ENCODE measurements at regions not wholly inside any gene's neighbourhood (a gene's known extent, or its start where the extent isn't known, plus 50 kb on each side); places are given as distances from the start of the nearest gene placed in this dataset.

GRCh38 chr15:87401973-87402372 lies 854.6 kb downstream of the NTRK3 start:
- no peak for TF ChIP-seq ZFX (IDR thresholded peaks at IDR 0.05; ENCODE audit: borderline replicate concordance)
- TF ChIP-seq, protein P1, sequence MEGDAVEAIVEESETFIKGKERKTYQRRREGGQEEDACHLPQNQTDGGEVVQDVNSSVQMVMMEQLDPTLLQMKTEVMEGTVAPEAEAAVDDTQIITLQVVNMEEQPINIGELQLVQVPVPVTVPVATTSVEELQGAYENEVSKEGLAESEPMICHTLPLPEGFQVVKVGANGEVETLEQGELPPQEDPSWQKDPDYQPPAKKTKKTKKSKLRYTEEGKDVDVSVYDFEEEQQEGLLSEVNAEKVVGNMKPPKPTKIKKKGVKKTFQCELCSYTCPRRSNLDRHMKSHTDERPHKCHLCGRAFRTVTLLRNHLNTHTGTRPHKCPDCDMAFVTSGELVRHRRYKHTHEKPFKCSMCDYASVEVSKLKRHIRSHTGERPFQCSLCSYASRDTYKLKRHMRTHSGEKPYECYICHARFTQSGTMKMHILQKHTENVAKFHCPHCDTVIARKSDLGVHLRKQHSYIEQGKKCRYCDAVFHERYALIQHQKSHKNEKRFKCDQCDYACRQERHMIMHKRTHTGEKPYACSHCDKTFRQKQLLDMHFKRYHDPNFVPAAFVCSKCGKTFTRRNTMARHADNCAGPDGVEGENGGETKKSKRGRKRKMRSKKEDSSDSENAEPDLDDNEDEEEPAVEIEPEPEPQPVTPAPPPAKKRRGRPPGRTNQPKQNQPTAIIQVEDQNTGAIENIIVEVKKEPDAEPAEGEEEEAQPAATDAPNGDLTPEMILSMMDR (IDR thresholded peaks at IDR 0.05) = no peak

GRCh38 chr15:87394676-87395075 lies 861.9 kb downstream of the NTRK3 start:
- TF ChIP-seq, protein P1 (IDR thresholded peaks at IDR 0.05) = no peak
- TF ChIP-seq ZFX (IDR thresholded peaks at IDR 0.05; ENCODE audit: borderline replicate concordance) = no peak
- no peak overlapping the region for H3K27ac ChIP-seq

More at GRCh38 chr15:87401973-87402372, 854.6 kb downstream of the NTRK3 start:
- no peak overlapping the region for H3K27ac ChIP-seq

DNA sequence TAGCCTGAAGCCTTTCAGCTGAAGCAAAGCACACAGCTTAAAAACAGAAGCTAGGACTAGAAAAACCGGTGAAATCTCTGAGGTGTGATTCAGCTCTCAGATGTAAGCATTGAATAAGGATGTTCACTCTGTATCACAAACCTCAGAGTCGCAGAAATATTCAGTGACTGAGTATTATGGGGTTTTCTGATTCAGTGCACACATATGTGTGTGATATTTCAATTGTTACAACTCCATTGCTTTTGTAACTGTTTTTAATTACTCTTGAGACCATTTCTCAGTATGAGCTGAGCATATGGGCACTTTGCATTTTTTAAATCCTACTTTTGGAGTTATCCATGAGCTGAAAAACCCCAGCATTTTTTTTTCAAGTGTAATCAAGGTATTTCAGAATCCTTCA lies 868.8 kb downstream of the NTRK3 start:
- TF ChIP-seq, protein P1 (IDR thresholded peaks at IDR 0.05) = no peak
- TF ChIP-seq ZFX (IDR thresholded peaks at IDR 0.05; ENCODE audit: borderline replicate concordance) = no peak
- H3K27ac ChIP-seq = no peak overlapping the region

GRCh38 chr15:87374339-87374738 lies 882.2 kb downstream of the NTRK3 start:
- no peak overlapping the region for H3K27ac ChIP-seq
- no peak for TF ChIP-seq ZFX (IDR thresholded peaks at IDR 0.05; ENCODE audit: borderline replicate concordance)
- TF ChIP-seq, protein P1 (IDR thresholded peaks at IDR 0.05) = no peak

- no peak overlapping the region for H3K27ac ChIP-seq
Observed at GRCh38 chr15:87369269-87369668, 887.3 kb downstream of the NTRK3 start.

DNA sequence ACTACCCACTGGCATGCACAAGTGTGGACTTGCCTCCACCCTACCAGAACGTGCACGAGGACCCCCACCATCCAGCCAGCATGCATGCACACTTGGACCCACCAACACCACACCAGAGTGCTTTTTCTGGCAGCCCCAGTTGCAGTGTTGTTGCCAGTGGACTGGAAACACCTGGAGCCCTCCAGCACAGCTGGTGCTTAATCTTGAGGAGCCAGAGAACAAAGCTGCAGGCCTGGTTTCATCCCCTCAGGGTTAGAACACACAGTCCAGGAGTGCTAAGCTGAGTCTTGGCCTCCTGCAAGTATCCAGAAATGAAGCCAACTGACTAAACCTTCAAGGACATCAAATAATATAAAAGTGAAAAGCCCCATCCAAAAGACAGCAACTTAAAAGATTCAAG lies 888.0 kb downstream of the NTRK3 start:
- TF ChIP-seq, protein P1 (IDR thresholded peaks at IDR 0.05) = no peak
- no peak for TF ChIP-seq ZFX (IDR thresholded peaks at IDR 0.05; ENCODE audit: borderline replicate concordance)

More at GRCh38 chr15:87369269-87369668, 887.3 kb downstream of the NTRK3 start:
- TF ChIP-seq ZFX (IDR thresholded peaks at IDR 0.05; ENCODE audit: borderline replicate concordance) = no peak
- TF ChIP-seq, protein P1 (IDR thresholded peaks at IDR 0.05) = no peak

DNA sequence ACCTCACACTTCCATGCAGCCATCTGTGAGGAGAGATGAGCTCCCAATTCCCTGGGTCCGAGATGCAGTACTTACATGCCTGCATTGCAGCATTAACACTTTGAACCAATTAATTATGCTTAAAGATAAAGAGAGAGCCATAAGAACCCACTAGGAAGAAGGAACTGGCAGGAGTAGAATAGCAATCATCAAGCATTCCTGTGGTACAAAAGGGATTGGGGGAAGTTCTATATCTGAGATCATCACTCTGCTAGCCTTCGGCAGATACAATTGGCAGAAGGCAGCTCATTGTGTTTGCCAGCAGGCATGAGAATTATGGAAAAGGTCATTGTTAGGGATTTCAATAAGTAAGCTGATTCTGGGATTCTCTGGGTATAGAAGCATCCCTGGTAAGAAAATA lies 891.4 kb downstream of the NTRK3 start:
- no peak overlapping the region for H3K27ac ChIP-seq
- TF ChIP-seq, protein P1 (IDR thresholded peaks at IDR 0.05) = no peak
- no peak for TF ChIP-seq ZFX (IDR thresholded peaks at IDR 0.05; ENCODE audit: borderline replicate concordance)

More for the DNA sequence above, 888.0 kb downstream of the NTRK3 start:
- no peak overlapping the region for H3K27ac ChIP-seq

All from 22Rv1 (cell line).